ENCODE measurements at regions not wholly inside any gene's neighbourhood (a gene's known extent, or its start where the extent isn't known, plus 50 kb on each side); places are given as distances from the start of the nearest gene placed in this dataset.

DNA sequence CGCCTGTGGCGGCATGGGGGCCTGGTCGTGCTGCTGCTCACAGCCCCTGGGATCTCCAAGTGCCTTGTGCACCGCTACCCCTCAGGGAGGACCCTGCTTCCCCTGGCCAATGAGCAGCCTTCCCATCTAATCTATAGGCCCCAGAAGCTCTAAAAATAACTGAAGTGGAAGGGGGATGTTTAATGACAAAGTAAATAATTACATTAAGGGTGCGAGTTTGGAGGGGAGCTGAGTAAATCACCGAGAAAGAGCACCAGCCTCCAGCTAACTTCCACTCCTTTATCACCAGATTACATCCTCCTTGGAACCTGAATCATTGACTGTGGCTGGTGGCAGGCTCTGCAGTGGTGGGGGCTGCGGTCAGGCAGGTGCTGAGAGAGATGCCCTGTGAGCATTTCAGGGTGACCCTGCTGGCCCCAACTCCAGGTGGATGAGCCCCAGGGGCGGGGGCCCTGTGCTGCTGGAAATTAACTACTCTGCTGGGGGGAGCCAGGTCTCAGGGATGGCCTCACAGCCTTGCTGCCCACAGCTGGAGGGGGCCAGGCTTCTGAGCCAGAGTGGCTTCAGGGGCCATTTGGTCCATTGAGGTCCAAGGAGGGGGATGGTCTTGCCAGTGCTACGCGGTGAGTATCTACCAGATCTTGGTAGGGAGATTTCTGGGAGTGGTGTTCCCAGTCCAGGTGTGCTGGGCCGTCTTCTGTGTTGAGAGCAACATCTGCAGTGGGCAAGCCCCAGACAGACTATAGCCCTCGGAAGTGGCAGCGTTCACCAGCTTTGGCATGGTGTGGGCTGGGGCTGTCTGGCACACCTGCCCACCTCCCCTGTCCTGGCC lies 74.2 kb downstream of the GLI2 start:
- DNase-seq (ENCODE audit: insufficient read length, low spot score) (no peak), FAIRE-seq (no peak)
- TF ChIP-seq, protein P1, sequence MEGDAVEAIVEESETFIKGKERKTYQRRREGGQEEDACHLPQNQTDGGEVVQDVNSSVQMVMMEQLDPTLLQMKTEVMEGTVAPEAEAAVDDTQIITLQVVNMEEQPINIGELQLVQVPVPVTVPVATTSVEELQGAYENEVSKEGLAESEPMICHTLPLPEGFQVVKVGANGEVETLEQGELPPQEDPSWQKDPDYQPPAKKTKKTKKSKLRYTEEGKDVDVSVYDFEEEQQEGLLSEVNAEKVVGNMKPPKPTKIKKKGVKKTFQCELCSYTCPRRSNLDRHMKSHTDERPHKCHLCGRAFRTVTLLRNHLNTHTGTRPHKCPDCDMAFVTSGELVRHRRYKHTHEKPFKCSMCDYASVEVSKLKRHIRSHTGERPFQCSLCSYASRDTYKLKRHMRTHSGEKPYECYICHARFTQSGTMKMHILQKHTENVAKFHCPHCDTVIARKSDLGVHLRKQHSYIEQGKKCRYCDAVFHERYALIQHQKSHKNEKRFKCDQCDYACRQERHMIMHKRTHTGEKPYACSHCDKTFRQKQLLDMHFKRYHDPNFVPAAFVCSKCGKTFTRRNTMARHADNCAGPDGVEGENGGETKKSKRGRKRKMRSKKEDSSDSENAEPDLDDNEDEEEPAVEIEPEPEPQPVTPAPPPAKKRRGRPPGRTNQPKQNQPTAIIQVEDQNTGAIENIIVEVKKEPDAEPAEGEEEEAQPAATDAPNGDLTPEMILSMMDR (IDR thresholded peaks at IDR 0.05; ENCODE audit: insufficient read depth, missing control alignments) = no peak

DNA sequence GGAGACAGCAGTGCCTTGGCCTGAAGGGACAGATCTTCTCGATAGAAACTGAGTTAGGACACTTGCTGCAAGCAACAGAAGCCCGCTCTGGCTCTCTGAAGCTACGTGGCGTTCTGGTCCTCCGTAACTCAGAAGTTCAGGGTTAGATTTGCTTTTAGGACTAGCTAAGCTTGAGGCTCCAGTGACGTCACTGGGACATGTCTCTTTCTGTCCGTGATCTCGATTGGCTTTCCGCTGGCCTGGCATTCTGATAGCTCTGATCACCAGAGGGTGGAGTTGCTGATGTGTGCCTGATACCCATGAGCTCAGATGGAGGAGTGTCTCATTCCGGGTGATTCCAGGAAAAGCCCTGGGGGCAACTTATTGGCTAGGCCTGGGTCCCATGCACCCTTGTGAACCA lies 75.0 kb downstream of the GLI2 start:
- DNase-seq (ENCODE audit: insufficient read length, low spot score) (no peak), FAIRE-seq (no peak)
- TF ChIP-seq, protein P1 (IDR thresholded peaks at IDR 0.05; ENCODE audit: insufficient read depth, missing control alignments) = no peak

DNA sequence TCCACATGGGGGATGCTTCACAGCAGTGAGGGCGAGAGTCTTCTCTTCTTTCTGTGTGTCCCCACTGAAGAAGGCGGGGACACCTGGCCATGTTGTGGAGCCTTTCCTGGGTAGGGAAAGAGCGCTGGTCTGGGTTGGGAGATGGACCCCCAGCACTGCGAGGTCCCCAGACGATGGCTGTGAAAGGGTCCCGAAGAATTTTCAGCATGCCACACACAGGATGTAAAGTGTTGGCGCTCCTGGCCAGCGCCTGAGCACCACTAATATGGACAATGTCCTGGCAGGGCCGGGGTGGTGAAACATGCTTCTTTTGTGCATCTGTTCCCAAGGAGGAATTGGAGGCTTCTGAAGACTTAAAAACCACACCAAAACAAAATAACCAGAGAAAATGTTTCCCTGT lies 77.2 kb downstream of the GLI2 start:
- DNase-seq (ENCODE audit: insufficient read length, low spot score) (no peak), FAIRE-seq (no peak)
- TF ChIP-seq, protein P1 (IDR thresholded peaks at IDR 0.05; ENCODE audit: insufficient read depth, missing control alignments) = no peak

DNA sequence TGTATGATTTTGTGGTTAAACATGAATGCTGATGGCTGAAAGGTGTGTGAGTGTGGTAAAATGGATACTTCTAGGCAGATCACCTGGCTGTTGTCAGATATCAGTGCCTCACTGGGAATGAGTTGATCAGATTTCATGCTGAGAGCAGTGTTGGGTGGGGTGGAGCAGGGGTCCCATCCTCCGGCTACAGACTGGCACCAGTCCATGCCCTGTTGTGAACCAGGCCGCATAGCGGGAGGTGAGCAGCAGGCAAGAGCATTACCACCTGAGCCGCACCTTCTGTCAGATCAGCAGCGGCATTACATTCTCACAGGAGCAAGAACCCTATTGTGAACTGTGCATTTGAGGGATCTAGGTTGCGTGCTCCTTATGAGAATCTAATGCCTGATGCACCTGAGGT lies 78.7 kb downstream of the GLI2 start:
- FAIRE-seq = no peak
- no peak for DNase-seq (ENCODE audit: insufficient read length, low spot score)
- TF ChIP-seq, protein P1 (IDR thresholded peaks at IDR 0.05; ENCODE audit: insufficient read depth, missing control alignments) = no peak

DNA sequence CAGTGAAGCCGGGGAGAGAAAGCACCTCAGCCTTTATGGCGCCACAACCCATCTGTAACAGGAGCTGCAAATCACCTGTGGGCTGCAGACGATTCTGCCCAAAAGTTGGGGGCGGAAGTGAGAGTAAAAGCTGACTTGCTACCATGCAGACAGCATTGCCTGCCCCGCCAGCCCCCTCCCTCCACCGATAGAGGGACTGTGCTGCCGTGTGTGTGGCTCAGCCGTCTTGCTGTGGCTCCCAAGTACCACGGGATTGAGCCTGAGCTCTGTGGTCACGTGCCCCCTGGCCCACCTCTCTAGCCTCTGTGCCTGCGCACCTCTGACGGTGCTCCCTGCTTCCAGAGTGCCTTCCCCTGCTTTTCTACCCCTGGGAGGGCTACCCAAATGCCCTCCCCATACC lies 79.6 kb downstream of the GLI2 start:
- no peak for DNase-seq (ENCODE audit: insufficient read length, low spot score)
- TF ChIP-seq, protein P1 (IDR thresholded peaks at IDR 0.05; ENCODE audit: insufficient read depth, missing control alignments) = no peak
- no peak for FAIRE-seq

DNA sequence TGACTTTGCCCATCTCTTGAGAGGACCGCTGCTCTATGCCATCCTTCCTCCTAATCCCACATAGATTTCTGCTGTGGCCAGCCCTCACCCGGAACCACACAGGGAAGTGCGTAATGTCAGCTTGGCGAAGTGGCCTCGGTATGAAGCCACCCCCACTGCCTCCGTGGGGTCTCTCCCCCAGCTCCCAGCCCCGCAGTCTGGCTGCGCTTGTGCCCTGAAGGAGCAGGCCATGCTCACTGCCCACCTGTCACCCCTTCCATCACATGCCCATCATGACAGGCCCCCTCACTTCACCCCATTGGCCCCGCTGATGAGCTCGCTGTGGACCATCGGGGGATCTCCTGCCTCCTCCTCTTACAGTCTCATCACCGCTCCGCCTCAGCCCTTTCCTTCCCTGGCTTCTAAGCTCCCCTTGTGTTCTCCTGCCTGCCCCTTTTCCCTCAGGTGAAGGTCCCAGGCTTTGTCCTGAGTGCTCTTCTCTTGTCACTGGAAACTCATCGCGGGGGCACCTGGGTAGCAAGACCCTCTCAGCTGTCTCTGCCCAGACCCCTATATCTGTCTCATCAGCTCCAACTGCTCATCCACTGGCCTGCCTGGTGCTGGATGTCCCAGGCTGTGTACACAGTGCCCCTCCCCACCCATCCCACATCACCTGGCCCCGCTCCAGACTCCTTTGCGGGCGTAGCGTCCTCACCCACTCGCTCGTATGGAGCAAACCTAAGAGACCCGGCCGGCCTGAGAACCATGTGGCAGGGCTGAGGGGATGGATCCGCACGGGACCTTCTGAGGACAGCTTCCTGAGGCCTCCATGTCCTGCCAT lies 81.7 kb downstream of the GLI2 start:
- DNase-seq (ENCODE audit: insufficient read length, low spot score) (no peak), FAIRE-seq (no peak)
- TF ChIP-seq, protein P1 (IDR thresholded peaks at IDR 0.05; ENCODE audit: insufficient read depth, missing control alignments) = no peak

DNA sequence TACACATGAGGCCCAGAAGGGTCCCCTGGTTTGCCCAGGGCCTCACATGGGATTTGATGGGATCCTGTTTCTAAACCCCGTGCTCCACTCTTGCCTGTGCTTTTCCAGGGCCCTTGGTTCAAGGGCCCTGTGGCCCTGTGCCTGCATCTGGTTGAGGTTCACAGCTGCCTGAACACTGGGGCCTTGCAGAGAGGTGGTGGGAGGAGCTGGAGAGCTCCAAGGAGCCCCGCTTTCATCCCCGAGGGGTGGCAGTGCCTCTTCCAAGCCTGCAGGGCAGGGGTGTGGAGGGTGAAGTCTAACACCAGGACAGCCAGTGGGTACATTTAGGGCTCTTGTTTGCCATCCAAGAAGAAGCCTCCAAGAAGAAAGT lies 82.3 kb downstream of the GLI2 start:
- DNase-seq (ENCODE audit: insufficient read length, low spot score) (no peak), FAIRE-seq (no peak)
- TF ChIP-seq, protein P1 (IDR thresholded peaks at IDR 0.05; ENCODE audit: insufficient read depth, missing control alignments) = no peak

Measured in D721Med (cell line).